HCT116 (cell line): ENCODE measurements at regions not wholly inside any gene's neighbourhood (a gene's known extent, or its start where the extent isn't known, plus 50 kb on each side); places are given as distances from the start of the nearest gene placed in this dataset.

Experiments
- EZH2 ChIP-seq: fragments of 200-600 bp; sonication (generic); IDR thresholded peaks from 2 replicates; pipeline ENCODE4 v1.6.1; 2017; ENCODE audit warnings: antibody characterized with exemption, mixed run types
- EZH2phosphoT487 ChIP-seq: fragments of 200-600 bp; IDR thresholded peaks from 2 replicates; pipeline ENCODE4 v1.6.1; 2018; ENCODE audit warnings: antibody characterized with exemption, borderline replicate concordance
- MAX ChIP-seq: IDR thresholded peaks from 2 replicates; pipeline ENCODE4 v1.6.1; 2012
- POLR2A ChIP-seq: IDR thresholded peaks from 2 replicates; pipeline ENCODE4 v1.7.0; 2011; ENCODE audit warnings: borderline replicate concordance; ENCODE audit not compliant: insufficient read depth, insufficient read length; ENCODE audit errors: extremely low read depth
- ZFX ChIP-seq: fragments of 450-650 bp; IDR thresholded peaks from 2 replicates; pipeline ENCODE4 v1.6.1; 2017
- TF ChIP-seq, protein P1 (sequence below), 3 experiments: fragments of 200-600 bp in 1 of 3; sonication (generic) in 1 of 3; IDR thresholded peaks in 2 of 3; conservative IDR thresholded peaks in 1 of 3; 2 replicates each; pipeline ENCODE4 v1.5.1; 2012 to 2017; ENCODE audit warnings: low read depth in 2 of 3, low read length in 2 of 3, antibody characterized with exemption in 1 of 3, borderline replicate concordance in 1 of 3, control low read depth in 1 of 3, mild to moderate bottlenecking in 1 of 3, mixed read lengths in 1 of 3, mixed run types in 1 of 3, moderate library complexity in 1 of 3; ENCODE audit not compliant: insufficient read depth in 1 of 3
- TF ChIP-seq, protein P2 (sequence below): IDR thresholded peaks from 2 replicates; pipeline ENCODE4 v1.6.1; 2012; ENCODE audit warnings: low read depth

DNA sequence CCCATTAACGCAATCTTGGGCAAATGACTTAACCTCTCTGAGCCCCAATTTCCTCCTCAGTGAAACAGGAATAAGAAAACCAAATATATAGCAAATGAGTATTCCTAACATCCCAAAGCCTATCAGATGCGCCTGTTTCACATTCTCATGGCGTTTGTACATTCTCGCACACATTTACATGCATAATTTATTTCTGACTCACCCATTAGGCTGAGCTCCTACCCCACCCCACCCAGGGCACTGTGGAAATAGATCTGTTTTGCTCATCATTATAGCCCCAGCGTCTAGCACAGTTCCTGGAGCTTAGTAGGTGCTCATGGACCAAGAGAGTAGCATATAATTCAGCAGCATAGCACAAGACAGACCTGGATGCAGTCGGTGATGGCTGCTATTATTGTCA lies 146.1 kb upstream of the VANGL1 start:
- TF ChIP-seq POLR2A (no peak), EZH2 (no peak), EZH2phosphoT487 (no peak), ZFX (no peak), MAX (no peak)
- TF ChIP-seq, protein P1, sequence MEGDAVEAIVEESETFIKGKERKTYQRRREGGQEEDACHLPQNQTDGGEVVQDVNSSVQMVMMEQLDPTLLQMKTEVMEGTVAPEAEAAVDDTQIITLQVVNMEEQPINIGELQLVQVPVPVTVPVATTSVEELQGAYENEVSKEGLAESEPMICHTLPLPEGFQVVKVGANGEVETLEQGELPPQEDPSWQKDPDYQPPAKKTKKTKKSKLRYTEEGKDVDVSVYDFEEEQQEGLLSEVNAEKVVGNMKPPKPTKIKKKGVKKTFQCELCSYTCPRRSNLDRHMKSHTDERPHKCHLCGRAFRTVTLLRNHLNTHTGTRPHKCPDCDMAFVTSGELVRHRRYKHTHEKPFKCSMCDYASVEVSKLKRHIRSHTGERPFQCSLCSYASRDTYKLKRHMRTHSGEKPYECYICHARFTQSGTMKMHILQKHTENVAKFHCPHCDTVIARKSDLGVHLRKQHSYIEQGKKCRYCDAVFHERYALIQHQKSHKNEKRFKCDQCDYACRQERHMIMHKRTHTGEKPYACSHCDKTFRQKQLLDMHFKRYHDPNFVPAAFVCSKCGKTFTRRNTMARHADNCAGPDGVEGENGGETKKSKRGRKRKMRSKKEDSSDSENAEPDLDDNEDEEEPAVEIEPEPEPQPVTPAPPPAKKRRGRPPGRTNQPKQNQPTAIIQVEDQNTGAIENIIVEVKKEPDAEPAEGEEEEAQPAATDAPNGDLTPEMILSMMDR (IDR thresholded peaks at IDR 0.05 in 2 of 3, conservative IDR thresholded peaks at IDR 0.05 in 1 of 3; ENCODE audit: borderline replicate concordance in 1 of 3, insufficient read depth in 1 of 3, low read depth in 2 of 3, low read length in 2 of 3) = no peak
- TF ChIP-seq, protein P2, sequence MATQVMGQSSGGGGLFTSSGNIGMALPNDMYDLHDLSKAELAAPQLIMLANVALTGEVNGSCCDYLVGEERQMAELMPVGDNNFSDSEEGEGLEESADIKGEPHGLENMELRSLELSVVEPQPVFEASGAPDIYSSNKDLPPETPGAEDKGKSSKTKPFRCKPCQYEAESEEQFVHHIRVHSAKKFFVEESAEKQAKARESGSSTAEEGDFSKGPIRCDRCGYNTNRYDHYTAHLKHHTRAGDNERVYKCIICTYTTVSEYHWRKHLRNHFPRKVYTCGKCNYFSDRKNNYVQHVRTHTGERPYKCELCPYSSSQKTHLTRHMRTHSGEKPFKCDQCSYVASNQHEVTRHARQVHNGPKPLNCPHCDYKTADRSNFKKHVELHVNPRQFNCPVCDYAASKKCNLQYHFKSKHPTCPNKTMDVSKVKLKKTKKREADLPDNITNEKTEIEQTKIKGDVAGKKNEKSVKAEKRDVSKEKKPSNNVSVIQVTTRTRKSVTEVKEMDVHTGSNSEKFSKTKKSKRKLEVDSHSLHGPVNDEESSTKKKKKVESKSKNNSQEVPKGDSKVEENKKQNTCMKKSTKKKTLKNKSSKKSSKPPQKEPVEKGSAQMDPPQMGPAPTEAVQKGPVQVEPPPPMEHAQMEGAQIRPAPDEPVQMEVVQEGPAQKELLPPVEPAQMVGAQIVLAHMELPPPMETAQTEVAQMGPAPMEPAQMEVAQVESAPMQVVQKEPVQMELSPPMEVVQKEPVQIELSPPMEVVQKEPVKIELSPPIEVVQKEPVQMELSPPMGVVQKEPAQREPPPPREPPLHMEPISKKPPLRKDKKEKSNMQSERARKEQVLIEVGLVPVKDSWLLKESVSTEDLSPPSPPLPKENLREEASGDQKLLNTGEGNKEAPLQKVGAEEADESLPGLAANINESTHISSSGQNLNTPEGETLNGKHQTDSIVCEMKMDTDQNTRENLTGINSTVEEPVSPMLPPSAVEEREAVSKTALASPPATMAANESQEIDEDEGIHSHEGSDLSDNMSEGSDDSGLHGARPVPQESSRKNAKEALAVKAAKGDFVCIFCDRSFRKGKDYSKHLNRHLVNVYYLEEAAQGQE = no peak
